ENCODE measurements at regions not wholly inside any gene's neighbourhood (a gene's known extent, or its start where the extent isn't known, plus 50 kb on each side); places are given as distances from the start of the nearest gene placed in this dataset.
"Not testable (repeated sequence)": the region's sequence is repeated elsewhere in the genome, so short reads cannot be mapped to it uniquely, and the experiment has no call there.

DNA sequence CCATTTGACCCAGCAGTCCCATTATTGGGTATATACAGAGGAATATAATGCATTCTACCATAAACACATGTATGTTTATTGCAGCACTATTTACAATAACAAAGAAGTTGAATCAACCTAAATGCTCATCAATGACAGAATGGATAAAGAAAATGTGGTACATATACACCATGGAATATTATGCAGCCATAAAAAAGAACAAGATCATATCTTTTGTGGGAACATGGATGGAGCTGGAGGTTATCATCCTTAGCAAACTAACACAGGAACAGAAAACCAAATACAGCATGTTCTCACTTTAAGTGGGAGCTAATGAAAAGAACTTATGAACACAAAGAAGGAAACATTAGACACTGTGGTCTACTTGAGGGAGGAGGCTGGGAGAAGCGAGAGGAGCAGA lies 328.5 kb upstream of the SEMA3C start:
- TF ChIP-seq SUZ12 (IDR thresholded peaks at IDR 0.05; ENCODE audit: extremely low read depth, insufficient read depth, insufficient read length); YY1 (IDR thresholded peaks at IDR 0.05; ENCODE audit: insufficient read depth, insufficient read length); ZNF274 (IDR thresholded peaks at IDR 0.05; ENCODE audit: low read depth, low read length): not testable (repeated sequence)
